ENCODE measurements at regions not wholly inside any gene's neighbourhood (a gene's known extent, or its start where the extent isn't known, plus 50 kb on each side); places are given as distances from the start of the nearest gene placed in this dataset.

DNA sequence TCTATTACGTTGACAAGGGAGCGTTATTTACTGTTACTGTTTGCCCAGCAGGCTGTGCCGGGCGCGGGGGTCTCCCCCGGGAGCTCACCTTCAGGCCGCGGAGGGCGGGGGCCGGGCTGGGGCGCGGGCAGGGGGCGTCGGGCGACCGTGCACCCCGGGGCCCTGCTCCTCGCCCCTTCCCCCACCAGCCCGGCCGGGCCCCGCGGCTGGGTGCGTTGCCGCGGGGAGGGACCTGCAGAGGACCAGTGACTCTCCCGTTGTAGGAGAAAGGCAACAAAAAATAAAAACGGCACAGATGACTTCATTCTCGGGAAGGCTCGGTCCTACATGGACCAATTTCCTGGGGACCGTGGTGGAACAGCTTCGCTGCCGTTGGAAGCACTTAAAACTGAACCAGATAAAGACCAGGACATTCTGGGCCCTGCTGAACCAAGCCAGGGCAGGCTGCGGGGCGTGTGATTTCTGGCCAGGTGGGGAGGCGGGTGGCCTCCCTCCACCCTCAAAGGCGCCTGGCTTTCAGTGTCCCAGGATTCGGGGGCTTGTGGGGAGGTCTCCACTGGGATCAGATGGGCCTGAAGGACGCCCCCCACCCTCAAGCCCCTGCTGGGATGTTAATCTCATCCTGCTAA lies 57.4 kb downstream of the IGLL1 start:
- H3K4me1 ChIP-seq, result peaks cover 32% of the 10 kb centered on the region
- H3K9me3 ChIP-seq (replicated peaks), result no peaks in the 10 kb centered on the region
- DNase-seq, result no peak
- peak overlapping the region; percentile 68 for H3K4me3 ChIP-seq
- intact Hi-C loops (cut with micrococcal nuclease), result no loop called here
- peak overlapping the region; percentile 94 for H3K27ac ChIP-seq (replicated peaks)
- no peaks in the 10 kb centered on the region for H3K27me3 ChIP-seq (ENCODE audit: low read depth)
- H3K36me3 ChIP-seq, result no peaks in the 10 kb centered on the region
- TF ChIP-seq, protein P1, sequence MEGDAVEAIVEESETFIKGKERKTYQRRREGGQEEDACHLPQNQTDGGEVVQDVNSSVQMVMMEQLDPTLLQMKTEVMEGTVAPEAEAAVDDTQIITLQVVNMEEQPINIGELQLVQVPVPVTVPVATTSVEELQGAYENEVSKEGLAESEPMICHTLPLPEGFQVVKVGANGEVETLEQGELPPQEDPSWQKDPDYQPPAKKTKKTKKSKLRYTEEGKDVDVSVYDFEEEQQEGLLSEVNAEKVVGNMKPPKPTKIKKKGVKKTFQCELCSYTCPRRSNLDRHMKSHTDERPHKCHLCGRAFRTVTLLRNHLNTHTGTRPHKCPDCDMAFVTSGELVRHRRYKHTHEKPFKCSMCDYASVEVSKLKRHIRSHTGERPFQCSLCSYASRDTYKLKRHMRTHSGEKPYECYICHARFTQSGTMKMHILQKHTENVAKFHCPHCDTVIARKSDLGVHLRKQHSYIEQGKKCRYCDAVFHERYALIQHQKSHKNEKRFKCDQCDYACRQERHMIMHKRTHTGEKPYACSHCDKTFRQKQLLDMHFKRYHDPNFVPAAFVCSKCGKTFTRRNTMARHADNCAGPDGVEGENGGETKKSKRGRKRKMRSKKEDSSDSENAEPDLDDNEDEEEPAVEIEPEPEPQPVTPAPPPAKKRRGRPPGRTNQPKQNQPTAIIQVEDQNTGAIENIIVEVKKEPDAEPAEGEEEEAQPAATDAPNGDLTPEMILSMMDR (IDR thresholded peaks at IDR 0.05; ENCODE audit: borderline replicate concordance), result no peak

DNA sequence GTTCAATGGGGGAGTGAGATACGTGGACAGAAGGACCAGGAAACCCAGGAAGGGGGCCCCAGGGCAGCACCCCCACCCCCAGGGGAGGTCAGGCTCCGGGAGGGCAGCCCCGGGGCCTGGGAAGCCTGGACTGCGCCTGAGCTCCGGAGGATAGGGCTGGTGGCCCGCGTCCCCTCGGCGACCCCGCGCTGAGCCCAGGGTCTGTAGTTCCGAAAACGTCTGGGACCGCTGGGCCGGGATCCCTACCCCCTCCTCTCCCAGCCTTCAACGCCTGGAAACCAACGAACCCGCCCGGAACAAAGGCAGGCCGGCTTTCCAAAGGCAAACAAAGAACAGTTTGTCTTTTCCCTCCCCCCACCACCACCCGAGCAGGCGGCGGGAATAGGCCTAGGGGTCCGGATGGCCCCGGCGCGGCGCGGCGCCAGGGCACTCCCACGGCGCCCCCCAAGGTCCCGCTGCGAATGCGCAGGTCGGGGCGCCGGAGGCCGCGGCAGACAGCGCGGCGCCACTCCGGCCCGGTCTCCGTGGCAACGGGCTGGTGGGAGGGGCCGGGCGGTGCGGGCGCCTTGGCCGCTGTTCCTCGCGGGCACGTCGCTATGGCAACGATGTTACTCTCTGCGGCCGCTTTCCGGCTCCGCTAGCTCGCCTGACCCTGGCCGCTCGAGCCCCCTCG lies 58.5 kb downstream of the IGLL1 start:
- no peaks in the 10 kb centered on the region for H3K36me3 ChIP-seq
- no peaks in the 10 kb centered on the region for H3K9me3 ChIP-seq (replicated peaks)
- peak overlapping the region; percentile 94 for H3K27ac ChIP-seq (replicated peaks)
- TF ChIP-seq, protein P1 (IDR thresholded peaks at IDR 0.05; ENCODE audit: borderline replicate concordance), result peak; percentile 22
- H3K27me3 ChIP-seq (ENCODE audit: low read depth), result no peaks in the 10 kb centered on the region
- peak; percentile 88 for DNase-seq
- intact Hi-C loops (cut with micrococcal nuclease), result no loop called here
- peak overlapping the region; percentile 68 for H3K4me3 ChIP-seq
- peaks cover 32% of the 10 kb centered on the region for H3K4me1 ChIP-seq

DNA sequence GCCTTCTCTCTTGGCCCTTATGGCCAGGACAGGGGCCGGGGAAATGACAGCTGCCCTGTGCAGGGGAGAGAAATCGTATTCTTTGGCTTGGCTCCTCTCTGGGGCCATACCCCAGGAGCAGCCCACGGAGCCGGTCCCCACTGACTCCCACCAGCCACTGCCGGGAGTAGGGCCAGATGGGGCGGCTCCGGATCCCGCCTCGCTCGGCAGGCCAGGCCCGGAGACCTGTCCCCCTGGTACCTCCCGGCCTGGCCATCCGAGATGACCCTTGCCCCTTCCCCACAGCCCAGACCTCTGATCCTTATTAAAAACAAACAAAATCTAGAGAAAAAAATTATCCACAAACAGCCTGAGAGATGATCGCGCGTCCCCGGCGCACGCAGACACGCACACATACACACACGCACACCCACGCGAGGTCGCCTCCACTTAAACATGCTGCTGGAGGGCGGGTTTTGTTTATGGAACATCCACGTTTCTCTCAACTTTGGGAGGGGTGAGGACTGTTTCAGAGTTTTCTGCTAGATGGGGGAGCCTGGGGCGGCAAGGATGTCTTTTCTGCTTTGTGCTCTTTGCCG lies 59.1 kb downstream of the IGLL1 start:
- intact Hi-C loops (cut with micrococcal nuclease), result no loop called here
- Histone ChIP-seq H3K27me3 (ENCODE audit: low read depth) (no peaks in the 10 kb centered on the region), H3K4me1 (peaks cover 32% of the 10 kb centered on the region), H3K36me3 (no peaks in the 10 kb centered on the region), H3K9me3 (replicated peaks) (no peaks in the 10 kb centered on the region), H3K4me3 (peak overlapping the region; percentile 68), H3K27ac (replicated peaks) (peak overlapping the region; percentile 94)
- DNase-seq, result peak; percentile 40
- TF ChIP-seq, protein P1 (IDR thresholded peaks at IDR 0.05; ENCODE audit: borderline replicate concordance), result no peak

DNA sequence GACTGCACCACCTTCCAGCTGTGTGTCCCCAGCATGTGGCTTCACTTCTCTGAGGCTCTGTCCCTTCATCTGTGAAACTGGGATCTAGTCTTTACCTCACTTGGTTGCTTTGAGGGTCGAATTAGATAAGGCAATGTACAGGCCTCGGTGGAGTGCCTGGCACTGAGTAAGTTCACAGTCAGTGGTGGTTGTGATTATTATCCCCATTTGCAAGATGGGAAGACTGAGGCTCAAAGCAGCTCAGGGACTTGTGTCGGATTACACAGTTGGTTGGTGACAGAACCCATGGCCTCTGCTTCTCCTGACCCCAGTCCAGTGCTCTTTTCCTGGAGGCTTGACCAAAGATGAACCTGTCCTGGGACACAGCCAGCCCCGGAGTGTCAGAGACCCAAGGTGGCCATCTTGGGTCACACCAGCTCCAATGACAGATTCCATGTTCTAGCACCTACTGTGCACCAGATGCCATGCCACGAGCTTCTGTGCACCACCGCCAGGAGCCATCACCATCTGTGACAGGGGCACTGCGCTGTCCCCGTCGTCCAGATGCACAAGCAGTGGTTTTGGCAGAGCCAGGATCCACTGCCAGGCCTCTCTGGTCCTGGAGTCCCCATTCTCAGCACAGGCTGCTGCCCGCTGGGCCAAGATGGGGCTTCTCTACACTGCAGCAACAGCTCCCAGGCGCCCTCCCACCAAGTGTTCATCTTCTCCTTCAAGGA lies 60.5 kb downstream of the IGLL1 start:
- peak; percentile 7 for DNase-seq
- Histone ChIP-seq H3K9me3 (replicated peaks) (no peaks in the 10 kb centered on the region), H3K27me3 (ENCODE audit: low read depth) (no peaks in the 10 kb centered on the region), H3K4me3 (no peak overlapping the region), H3K36me3 (no peaks in the 10 kb centered on the region), H3K4me1 (peaks cover 32% of the 10 kb centered on the region), H3K27ac (replicated peaks) (peak overlapping the region; percentile 94)
- TF ChIP-seq, protein P1 (IDR thresholded peaks at IDR 0.05; ENCODE audit: borderline replicate concordance), result no peak
- intact Hi-C loops (cut with micrococcal nuclease), result no loop called here

DNA sequence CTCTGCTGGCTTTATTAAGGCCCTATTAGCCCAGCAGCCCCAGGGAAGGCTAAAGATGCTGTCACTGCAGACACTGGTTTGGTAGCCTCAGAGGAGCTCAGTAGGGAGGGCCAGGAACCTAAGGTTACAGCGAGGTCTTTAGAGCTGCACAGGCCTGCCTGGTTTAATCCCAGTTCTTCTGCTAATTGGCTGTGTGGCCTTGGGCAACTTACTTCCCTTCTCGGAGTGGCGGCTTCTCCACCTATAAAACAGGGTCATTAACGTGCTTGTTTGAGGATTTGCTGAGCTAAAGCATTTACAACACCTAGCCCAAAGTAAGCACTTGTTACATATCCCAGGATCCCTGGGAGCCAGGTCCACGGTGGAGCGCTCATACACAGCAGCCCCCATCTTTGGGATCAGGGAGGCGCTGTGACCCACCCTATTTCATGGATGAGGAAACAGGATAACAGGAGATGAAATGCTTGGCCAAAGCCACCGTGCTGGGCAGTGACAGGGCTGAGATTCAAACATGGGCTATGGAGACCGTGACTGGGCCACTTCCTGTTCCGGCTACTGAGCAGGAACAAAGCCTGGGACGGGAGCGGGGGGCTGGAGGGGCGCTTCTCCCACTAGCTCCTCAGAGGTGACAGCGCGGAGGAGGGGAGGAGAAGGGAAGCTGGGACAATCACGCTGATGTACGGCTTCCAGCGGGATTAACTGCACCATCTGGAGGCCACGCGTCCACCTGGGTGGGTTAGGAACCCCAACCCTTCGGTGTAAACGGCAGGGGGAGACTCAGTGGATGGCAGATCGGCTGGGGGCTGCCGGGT lies 61.5 kb downstream of the IGLL1 start:
- H3K4me3 ChIP-seq, result no peak overlapping the region
- intact Hi-C loops (cut with micrococcal nuclease), result no loop called here
- no peaks in the 10 kb centered on the region for H3K9me3 ChIP-seq (replicated peaks)
- H3K27ac ChIP-seq (replicated peaks), result no peak overlapping the region
- H3K27me3 ChIP-seq (ENCODE audit: low read depth), result no peaks in the 10 kb centered on the region
- TF ChIP-seq, protein P1 (IDR thresholded peaks at IDR 0.05; ENCODE audit: borderline replicate concordance), result no peak
- H3K4me1 ChIP-seq, result peaks cover 32% of the 10 kb centered on the region
- H3K36me3 ChIP-seq, result no peaks in the 10 kb centered on the region
- no peak for DNase-seq
